IPS-18a (cell line): ENCODE measurements at regions not wholly inside any gene's neighbourhood (a gene's known extent, or its start where the extent isn't known, plus 50 kb on each side); places are given as distances from the start of the nearest gene placed in this dataset.

ENCODE experiments used
- H3K27ac ChIP-seq: one replicate; pipeline ENCODE4 v1.5.1; 2013; ENCODE audit warnings: low read length
- H3K27me3 ChIP-seq: one replicate; pipeline ENCODE4 v1.6.1; 2013; ENCODE audit warnings: mild to moderate bottlenecking, low read length; ENCODE audit not compliant: control insufficient read depth, insufficient read depth
- H3K36me3 ChIP-seq: one replicate; pipeline ENCODE4 v1.6.1; 2013; ENCODE audit warnings: low read depth, low read length; ENCODE audit not compliant: control insufficient read depth
- H3K4me1 ChIP-seq: one replicate; pipeline ENCODE4 v1.6.1; 2013; ENCODE audit warnings: low read depth, low read length; ENCODE audit not compliant: control insufficient read depth
- H3K4me3 ChIP-seq: one replicate; pipeline ENCODE4 v1.5.1; 2013; ENCODE audit warnings: low read length
- H3K9ac ChIP-seq: one replicate; pipeline ENCODE4 v1.6.1; 2013; ENCODE audit warnings: mild to moderate bottlenecking, low read length, moderate library complexity
- H3K9me3 ChIP-seq: one replicate; pipeline ENCODE4 v1.6.1; 2013; ENCODE audit warnings: low read depth, low read length; ENCODE audit not compliant: control insufficient read depth

DNA sequence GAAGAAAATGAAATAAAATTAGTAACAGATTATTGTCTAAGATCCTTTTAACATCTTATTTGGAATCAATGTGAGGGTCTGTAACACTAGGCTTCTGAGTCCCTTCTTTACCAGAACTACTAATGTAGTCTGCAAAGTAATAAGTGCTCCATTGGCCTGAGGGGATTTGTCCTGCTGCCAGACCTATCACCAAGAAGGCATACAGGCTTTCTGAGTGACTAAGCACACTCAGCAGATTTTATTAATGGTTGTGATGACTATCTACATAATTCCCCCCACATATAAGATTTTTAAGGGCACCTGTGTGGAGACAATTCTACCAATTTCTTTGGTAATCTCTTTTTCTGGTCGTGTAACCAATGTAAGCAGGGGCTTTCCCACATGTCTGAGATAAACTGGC, 365.0 kb upstream of the FAT3 start:
- H3K9me3 ChIP-seq: no peaks in the 10 kb centered on the region
- no peaks in the 10 kb centered on the region for H3K4me1 ChIP-seq
- H3K9ac ChIP-seq: no peak overlapping the region
- no peaks in the 10 kb centered on the region for H3K36me3 ChIP-seq
- no peaks in the 10 kb centered on the region for H3K27me3 ChIP-seq
- no peak overlapping the region for H3K4me3 ChIP-seq
- H3K27ac ChIP-seq: no peak overlapping the region

DNA sequence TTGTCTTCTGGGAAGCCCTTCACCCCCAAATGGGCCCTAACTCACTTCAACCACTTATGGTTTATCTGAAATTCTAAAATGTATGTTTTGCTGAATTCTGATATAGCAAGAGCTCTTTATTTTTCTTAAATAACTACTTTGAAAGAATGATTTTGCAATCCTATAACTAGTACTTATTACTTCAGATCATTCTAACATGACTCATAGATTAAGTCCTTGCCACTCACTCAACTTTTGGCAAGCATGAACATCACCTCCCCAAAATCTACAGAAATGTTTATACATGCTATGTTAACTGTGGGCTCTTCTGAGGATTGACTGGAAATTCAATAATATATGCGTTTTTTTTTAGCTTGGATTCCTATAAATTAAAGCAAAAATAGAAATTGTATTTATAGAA, 367.4 kb upstream of the FAT3 start:
- H3K36me3 ChIP-seq: no peaks in the 10 kb centered on the region
- no peaks in the 10 kb centered on the region for H3K9me3 ChIP-seq
- H3K4me1 ChIP-seq: no peaks in the 10 kb centered on the region
- H3K27me3 ChIP-seq: no peaks in the 10 kb centered on the region
- H3K27ac ChIP-seq: no peak overlapping the region
- H3K4me3 ChIP-seq: no peak overlapping the region
- H3K9ac ChIP-seq: no peak overlapping the region

DNA sequence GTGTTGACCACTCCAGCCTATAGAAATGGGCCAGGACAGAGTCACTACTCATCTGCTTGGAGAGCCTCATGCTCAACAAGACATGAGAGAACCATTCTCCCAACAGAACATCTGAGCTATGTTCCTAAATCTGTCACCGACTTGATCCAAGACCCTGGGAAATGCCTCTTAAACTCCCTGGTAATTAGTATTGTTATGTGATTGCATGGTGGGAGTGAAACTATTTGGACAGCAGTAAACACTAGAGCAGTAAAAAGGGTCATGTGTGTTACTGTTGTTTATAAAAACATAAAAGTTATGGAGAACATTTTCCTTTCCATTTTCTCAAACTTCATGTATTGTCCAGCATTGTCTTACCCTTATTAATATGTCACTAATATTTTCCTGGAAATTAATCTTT, 369.8 kb upstream of the FAT3 start:
- Histone ChIP-seq H3K9me3 (no peaks in the 10 kb centered on the region), H3K27ac (no peak overlapping the region), H3K4me3 (no peak overlapping the region), H3K36me3 (no peaks in the 10 kb centered on the region), H3K27me3 (no peaks in the 10 kb centered on the region), H3K4me1 (peaks cover 7% of the 10 kb centered on the region), H3K9ac (no peak overlapping the region)

DNA sequence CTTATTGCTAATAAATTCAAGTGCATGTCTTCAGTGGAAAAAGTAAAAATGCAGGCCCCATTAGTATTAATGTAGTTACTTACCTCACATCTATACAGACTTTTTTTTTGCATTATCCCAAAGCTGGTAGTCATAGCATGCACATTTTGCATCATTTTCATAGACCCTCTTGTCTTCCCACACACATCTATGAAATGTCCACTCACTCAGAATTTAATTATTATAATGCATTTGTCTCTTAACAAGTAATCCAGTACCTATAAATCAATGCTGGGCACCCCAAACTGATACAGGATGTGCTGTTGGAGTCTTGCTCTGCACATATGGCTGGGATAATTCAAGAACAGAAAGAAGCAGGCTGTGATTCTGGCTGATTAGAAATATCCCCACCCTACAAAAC, 370.4 kb upstream of the FAT3 start:
- Histone ChIP-seq H3K4me1 (peaks cover 7% of the 10 kb centered on the region), H3K27me3 (no peaks in the 10 kb centered on the region), H3K36me3 (no peaks in the 10 kb centered on the region), H3K9me3 (no peaks in the 10 kb centered on the region), H3K9ac (no peak overlapping the region), H3K27ac (no peak overlapping the region), H3K4me3 (no peak overlapping the region)

DNA sequence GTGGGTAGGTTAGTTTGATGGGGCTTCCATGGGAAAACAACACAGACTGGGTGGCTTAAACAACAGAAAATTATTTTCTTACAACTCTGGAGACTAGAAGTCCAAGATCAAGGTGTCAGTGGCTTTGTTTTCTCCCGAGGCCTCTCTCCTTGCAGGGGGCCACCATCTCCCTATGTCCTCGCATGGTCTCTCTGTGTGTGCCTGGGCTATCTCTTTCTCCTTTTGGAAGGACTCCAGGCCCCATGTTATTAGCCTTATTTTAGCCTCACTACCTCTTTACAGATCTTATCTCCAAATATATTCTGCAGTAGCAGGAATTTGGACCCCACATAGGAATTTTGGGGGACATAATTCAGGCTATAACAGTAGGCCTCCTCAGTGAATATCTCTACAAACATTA, 372.7 kb upstream of the FAT3 start:
- no peak overlapping the region for H3K4me3 ChIP-seq
- H3K9me3 ChIP-seq: no peaks in the 10 kb centered on the region
- no peak overlapping the region for H3K9ac ChIP-seq
- no peaks in the 10 kb centered on the region for H3K36me3 ChIP-seq
- H3K4me1 ChIP-seq: peaks cover 7% of the 10 kb centered on the region
- H3K27ac ChIP-seq: no peak overlapping the region
- H3K27me3 ChIP-seq: no peaks in the 10 kb centered on the region

DNA sequence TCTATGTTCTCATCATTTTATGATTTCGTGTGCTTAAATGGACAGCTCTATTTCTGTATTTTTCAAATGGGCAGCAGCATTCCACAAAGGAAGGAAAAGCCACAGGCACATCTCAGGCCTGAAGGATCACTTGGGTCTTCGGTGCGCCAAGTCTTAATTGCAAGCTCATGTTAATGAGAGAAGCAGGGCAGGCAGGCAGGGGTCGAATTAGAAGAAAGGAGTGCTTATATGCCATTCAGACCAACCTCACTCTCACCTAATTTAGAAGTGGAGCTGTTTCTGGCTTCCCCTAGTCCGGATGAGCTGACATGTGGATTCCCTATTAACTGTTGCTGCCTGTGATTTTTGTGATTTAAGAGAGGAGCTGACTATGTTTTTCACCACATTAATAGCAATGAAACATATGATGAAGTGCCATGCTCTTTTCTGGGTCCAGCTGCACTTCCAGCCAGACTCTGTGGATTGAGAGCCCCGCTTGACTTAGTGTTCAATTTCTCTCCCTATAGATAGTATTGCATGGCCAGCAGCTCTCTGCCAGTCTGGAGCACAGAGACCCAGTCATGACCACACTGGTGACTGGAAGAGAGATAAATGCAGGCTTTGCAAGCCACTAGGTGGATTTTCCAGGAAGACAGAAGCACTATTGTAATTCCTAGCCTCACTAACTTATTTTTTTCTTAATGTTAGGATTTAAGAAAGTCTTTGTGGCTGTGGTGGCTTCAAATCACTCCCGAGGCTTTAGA, 373.9 kb upstream of the FAT3 start:
- Histone ChIP-seq H3K27me3 (no peaks in the 10 kb centered on the region), H3K9ac (no peak overlapping the region), H3K9me3 (no peaks in the 10 kb centered on the region), H3K36me3 (no peaks in the 10 kb centered on the region), H3K4me1 (peaks cover 7% of the 10 kb centered on the region), H3K27ac (no peak overlapping the region), H3K4me3 (no peak overlapping the region)

DNA sequence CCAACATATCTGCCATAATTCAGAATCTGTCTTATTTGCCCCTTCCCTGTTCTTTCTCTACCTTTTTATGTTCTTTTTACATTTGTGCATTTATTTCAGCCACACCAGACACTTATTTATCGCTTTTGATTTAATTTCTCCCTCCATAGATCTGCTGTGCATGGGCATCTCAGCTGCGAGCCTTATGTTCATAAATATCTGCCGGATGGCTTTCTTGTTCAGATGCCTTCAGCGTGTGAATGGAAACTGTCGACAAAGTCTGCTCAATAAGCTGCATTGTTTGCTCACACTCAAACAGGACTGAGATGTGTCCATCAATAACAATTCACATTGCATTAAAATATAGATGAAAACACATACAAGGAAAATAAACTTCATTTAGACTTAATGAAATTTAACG, 374.6 kb upstream of the FAT3 start:
- Histone ChIP-seq H3K4me3 (no peak overlapping the region), H3K27me3 (no peaks in the 10 kb centered on the region), H3K9me3 (no peaks in the 10 kb centered on the region), H3K9ac (no peak overlapping the region), H3K4me1 (peaks cover 7% of the 10 kb centered on the region), H3K36me3 (no peaks in the 10 kb centered on the region), H3K27ac (no peak overlapping the region)

DNA sequence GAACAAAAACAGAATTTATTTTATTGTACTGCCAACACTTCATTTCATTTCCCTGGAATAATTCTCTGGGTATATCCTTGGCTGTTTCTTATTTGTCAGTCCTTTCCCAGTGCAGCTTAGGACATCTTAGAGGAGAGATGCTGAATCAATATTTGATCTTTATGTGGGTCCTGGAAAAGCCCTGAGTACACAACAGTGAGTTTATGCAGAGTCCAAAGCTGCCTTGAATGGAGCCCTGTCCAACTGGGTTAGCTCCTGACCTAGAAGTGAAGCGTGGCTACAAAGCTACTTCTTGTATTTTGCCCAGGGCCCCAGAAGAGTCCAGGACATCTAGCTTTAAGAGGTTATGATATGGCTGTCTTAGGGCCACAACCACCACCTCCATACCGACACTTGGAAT, 378.0 kb upstream of the FAT3 start:
- Histone ChIP-seq H3K4me3 (no peak overlapping the region), H3K27me3 (no peaks in the 10 kb centered on the region), H3K27ac (no peak overlapping the region), H3K36me3 (no peaks in the 10 kb centered on the region), H3K9ac (no peak overlapping the region), H3K4me1 (peaks cover 7% of the 10 kb centered on the region), H3K9me3 (no peaks in the 10 kb centered on the region)

DNA sequence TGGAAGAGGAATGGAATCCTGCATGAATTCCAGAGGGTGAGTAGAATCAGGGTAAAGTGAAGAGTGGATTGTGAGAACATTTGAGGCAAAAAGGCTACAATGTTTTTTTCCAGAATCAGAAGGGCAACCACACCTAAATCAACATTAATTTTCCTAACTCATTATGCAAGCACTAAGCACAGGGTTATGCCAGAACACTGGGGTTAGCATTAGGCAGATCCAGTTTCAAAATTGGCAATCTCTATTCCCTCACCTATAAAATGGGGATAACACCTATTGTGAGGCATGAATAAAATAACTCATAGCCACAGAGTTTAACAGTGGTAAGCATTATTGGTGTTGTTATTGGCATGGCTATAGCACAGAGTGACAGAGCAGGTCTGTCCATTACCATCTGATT, 378.6 kb upstream of the FAT3 start:
- H3K9ac ChIP-seq: no peak overlapping the region
- H3K27ac ChIP-seq: no peak overlapping the region
- H3K9me3 ChIP-seq: no peaks in the 10 kb centered on the region
- no peaks in the 10 kb centered on the region for H3K27me3 ChIP-seq
- H3K36me3 ChIP-seq: no peaks in the 10 kb centered on the region
- peaks cover 7% of the 10 kb centered on the region for H3K4me1 ChIP-seq
- H3K4me3 ChIP-seq: no peak overlapping the region

DNA sequence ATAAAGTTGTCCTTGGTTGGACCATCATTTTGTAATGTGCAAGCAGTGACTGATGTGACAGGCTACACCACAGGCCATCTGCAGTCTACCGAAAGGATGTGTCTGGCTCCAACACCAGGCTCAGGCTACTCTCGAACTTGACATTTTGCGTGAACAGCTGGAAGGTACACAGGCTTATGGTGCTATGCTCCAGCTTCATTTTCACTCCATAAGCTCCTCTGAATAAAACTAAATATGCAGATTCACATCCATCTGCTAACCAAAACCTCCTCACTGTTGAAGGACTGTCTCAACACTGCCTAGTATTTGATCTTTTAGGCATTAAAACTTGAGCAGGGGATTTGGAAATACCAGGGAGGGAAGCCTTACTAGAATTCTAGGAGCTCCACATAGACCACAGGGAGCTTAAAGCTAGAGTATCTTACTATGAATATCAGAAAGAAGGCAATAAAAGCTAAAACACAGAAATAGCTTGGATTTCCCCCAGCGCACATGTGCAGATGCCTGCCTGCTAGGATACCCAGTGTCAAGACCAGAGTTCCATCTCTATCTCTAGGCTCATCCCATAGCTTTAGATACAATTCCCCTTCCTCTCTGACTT, 383.9 kb upstream of the FAT3 start:
- Histone ChIP-seq H3K9ac (no peak overlapping the region), H3K27ac (no peak overlapping the region), H3K9me3 (no peaks in the 10 kb centered on the region), H3K27me3 (no peaks in the 10 kb centered on the region), H3K4me1 (no peaks in the 10 kb centered on the region), H3K36me3 (no peaks in the 10 kb centered on the region), H3K4me3 (no peak overlapping the region)

DNA sequence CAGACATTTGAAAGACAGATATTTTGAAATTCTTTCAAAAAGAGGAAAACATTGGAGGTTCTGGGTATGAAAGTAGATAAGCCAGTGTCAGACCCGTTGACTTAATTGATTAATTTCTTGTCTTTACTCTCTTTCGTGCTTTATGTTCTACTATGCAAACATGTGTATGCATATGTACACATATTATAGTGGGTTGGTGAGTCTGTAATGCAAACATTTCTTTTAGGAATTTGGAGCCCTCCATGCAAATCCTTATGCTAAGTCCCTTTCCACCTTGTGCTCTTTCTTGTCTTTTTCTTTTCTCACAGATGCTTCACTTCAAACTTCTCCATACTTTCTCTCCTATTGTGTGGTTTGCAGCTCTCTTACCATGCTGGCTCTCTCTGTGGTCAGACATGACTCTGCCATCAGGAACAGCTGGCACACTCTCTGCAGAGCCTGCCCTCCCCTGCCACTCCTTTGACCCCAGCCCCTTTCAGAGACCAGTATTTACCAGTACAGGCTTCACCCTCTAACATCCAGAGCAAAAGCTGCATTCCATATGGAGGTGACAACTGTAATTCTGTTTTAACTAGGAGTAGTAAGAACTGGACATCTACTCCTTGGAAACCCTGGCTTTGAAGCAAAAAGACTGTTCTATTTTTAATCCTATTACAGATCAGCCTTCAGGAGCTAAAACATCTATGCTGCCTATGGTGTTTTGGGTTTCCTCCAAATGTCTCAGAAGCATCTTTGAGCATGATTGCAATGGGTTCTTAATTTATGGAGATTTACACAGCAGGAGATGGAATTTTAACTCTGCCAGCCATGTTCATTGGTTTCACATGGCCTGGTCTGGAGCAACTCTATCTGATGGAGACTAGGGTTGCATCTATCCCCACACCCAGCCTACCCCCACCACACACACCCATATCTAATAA, 386.9 kb upstream of the FAT3 start:
- no peak overlapping the region for H3K9ac ChIP-seq
- H3K27me3 ChIP-seq: no peaks in the 10 kb centered on the region
- no peak overlapping the region for H3K4me3 ChIP-seq
- H3K4me1 ChIP-seq: no peaks in the 10 kb centered on the region
- no peaks in the 10 kb centered on the region for H3K9me3 ChIP-seq
- no peaks in the 10 kb centered on the region for H3K36me3 ChIP-seq
- no peak overlapping the region for H3K27ac ChIP-seq
